ENCODE measurements at regions not wholly inside any gene's neighbourhood (a gene's known extent, or its start where the extent isn't known, plus 50 kb on each side); places are given as distances from the start of the nearest gene placed in this dataset.

- Histone ChIP-seq H4K20me1 (replicated peaks in 1 of 2; ENCODE audit: control insufficient read depth in 1 of 2, insufficient read depth in 2 of 2, low read length in 2 of 2) (no peaks in the 10 kb centered on the region), H2AK5ac (ENCODE audit: low read depth, low read length) (no peak overlapping the region), H3K56ac (replicated peaks; ENCODE audit: insufficient read length, low read depth, low read length) (no peak overlapping the region), H3K4me3 (ENCODE audit: extremely low read depth in 1 of 4, insufficient read depth in 2 of 4, low read depth in 3 of 4, low read length in 4 of 4) (no peak overlapping the region), H3K23ac (ENCODE audit: insufficient read length) (no peak overlapping the region), H3K14ac (ENCODE audit: insufficient read length) (no peak overlapping the region), H3K9ac (replicated peaks in 1 of 4; ENCODE audit: extremely low read depth in 1 of 4, low read depth in 3 of 4, low read length in 3 of 4) (no peak overlapping the region; a peak in 1 of 7 replicates), H3K4me1 (replicated peaks in 1 of 4; ENCODE audit: control insufficient read depth in 3 of 4, insufficient read depth in 4 of 4, low read length in 3 of 4) (peaks cover 9 to 19% (median 13%) of the 10 kb centered on the region in 4 experiments), H4K5ac (ENCODE audit: insufficient read length, low read depth, low read length) (no peak overlapping the region), H3K79me2 (ENCODE audit: control insufficient read depth in 1 of 2, insufficient read depth in 2 of 2, low read length in 2 of 2) (no peaks in the 10 kb centered on the region), H4K91ac (replicated peaks; ENCODE audit: insufficient read length, low read length) (no peak overlapping the region), H3K23me2 (ENCODE audit: low read depth, low read length) (no peaks in the 10 kb centered on the region), H2BK15ac (ENCODE audit: low read length) (peak overlapping the region; percentile 63; the same call in 1 of the 2 replicates), H3K4ac (replicated peaks; ENCODE audit: insufficient read length, low read depth, low read length) (no peak overlapping the region), H3K4me2 (ENCODE audit: insufficient read depth in 1 of 2, low read depth in 2 of 2, low read length in 2 of 2) (no peak overlapping the region), H2BK120ac (replicated peaks; ENCODE audit: low read depth, low read length) (no peak overlapping the region), H3K79me1 (ENCODE audit: low read depth, low read length) (no peaks in the 10 kb centered on the region), H2BK12ac (ENCODE audit: low read depth, low read length) (no peak overlapping the region), H2BK20ac (ENCODE audit: low read length) (no peak overlapping the region), H3K18ac (ENCODE audit: extremely low read depth, low read length) (peak overlapping the region; percentile 55; the same call in 1 of the 2 replicates), H4K8ac (ENCODE audit: extremely low read depth, insufficient read depth, low read length) (no peak overlapping the region), H3K36me3 (ENCODE audit: control insufficient read depth in 2 of 4, insufficient read depth in 4 of 4, low read length in 3 of 4) (no peaks in the 10 kb centered on the region), H3K9me3 (ENCODE audit: insufficient read depth in 2 of 2, low read depth in 1 of 2, low read length in 1 of 2) (no peaks in the 10 kb centered on the region), H3K27me3 (replicated peaks in 1 of 4; ENCODE audit: control insufficient read depth in 3 of 4, extremely low read depth in 1 of 4, insufficient read depth in 3 of 4, low read length in 3 of 4) (no peaks in the 10 kb centered on the region), H2BK5ac (ENCODE audit: low read depth, low read length) (no peak overlapping the region), H2AFZ (ENCODE audit: low read length) (no peak overlapping the region), H3K27ac (ENCODE audit: low read depth, low read length) (no peak overlapping the region)
- POLR2A ChIA-PET (ENCODE audit: partially characterized antibody) = interaction anchor here (0.9 to 1.1 kb wide), 3 partner anchors 24 to 51 kb away, joined by 3 read pairs; no protein-coding TSS in a partner anchor
- CTCF ChIA-PET (ENCODE audit: partially characterized antibody) = interaction anchor here (0.8 kb wide), 1 partner anchor 109 kb away, joined by 3 read pairs; no protein-coding TSS in a partner anchor
- DNase-seq (ENCODE audit: low read depth in 1 of 2, low spot score in 2 of 2) (no peak), FAIRE-seq (no peak)
- WGBS, 2 experiments (ENCODE audit: extremely low coverage in 1 of 2, insufficient coverage in 1 of 2, insufficient read length in 1 of 2, insufficient replicate concordance in 2 of 2, low coverage in 1 of 2, low lambda C conversion rate in 2 of 2, missing lambda C conversion rate in 1 of 2) = 90% methylated on average over 6 of the region's 6 CpGs; no CpG with 5 or more reads in 1 of the 2 experiments
- TF ChIP-seq CTBP2 (IDR thresholded peaks at IDR 0.05; ENCODE audit: borderline replicate concordance, insufficient read depth, insufficient read length, low read length) = no peak
- no peak for TF ChIP-seq TEAD4 (IDR thresholded peaks at IDR 0.05; ENCODE audit: low read depth, low read length)
- TF ChIP-seq CEBPB (IDR thresholded peaks at IDR 0.05; ENCODE audit: low read depth, low read length) = no peak
- no peak for TF ChIP-seq CHD2 (IDR thresholded peaks at IDR 0.05; ENCODE audit: low read length)
- no peak for TF ChIP-seq ASH2L (IDR thresholded peaks at IDR 0.05; ENCODE audit: low read length)
- TF ChIP-seq EGR1 (IDR thresholded peaks at IDR 0.05; ENCODE audit: borderline replicate concordance, low read depth, low read length) = no peak
- TF ChIP-seq RAD21 (IDR thresholded peaks at IDR 0.05 in 1 of 2, conservative IDR thresholded peaks at IDR 0.05 in 1 of 2; ENCODE audit: low read depth in 2 of 2, low read length in 2 of 2) = no peak
- no peak for TF ChIP-seq BACH1 (IDR thresholded peaks at IDR 0.05; ENCODE audit: low read length)
- TF ChIP-seq FOSL1 (IDR thresholded peaks at IDR 0.05; ENCODE audit: insufficient read depth, low read depth, low read length) = no peak
- TF ChIP-seq TBP (IDR thresholded peaks at IDR 0.05; ENCODE audit: low read depth, low read length) = no peak
- no peak for TF ChIP-seq NANOG (IDR thresholded peaks at IDR 0.05; ENCODE audit: insufficient read depth, low read depth, low read length, poor library complexity, severe bottlenecking)
- no peak for TF ChIP-seq ZNF274 (IDR thresholded peaks at IDR 0.05; ENCODE audit: borderline replicate concordance, extremely low read depth, low read length)
- no peak for TF ChIP-seq EZH2 (IDR thresholded peaks at IDR 0.05; ENCODE audit: low read depth, low read length, severe bottlenecking)
Observed at GRCh38 chr9:87371795-87372355, 125.8 kb upstream of the DAPK1 start.
